ENCODE measurements at regions not wholly inside any gene's neighbourhood (a gene's known extent, or its start where the extent isn't known, plus 50 kb on each side); places are given as distances from the start of the nearest gene placed in this dataset.

DNA sequence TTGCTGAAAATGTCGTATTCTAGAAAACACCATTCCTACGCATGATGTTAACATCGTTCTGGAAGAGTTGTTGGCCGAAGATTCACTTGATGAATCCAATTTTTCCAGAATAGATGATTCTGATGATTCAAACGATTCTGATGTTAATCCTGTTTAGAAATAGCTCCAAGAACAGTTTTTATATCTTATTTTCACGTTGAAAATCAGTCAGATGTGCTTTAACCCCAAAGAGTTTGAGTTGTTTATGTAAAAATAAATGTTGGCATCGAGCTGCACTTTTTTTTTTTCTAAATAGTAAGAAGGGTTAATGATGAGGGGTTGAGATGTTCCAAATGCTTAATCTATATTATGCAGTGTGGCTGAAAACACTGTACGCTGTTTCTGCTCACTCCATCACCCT is 99.9 kb upstream of the LINC00305 start:
- no peaks in the 10 kb centered on the region for H3K4me1 ChIP-seq (ENCODE audit: insufficient read depth, low read length, poor library complexity, severe bottlenecking)
- no TSS peak for BruUV-seq (replicated peaks)
- TF ChIP-seq CTCF (conservative IDR thresholded peaks at IDR 0.05; ENCODE audit: low read length) (no peak), EZH2phosphoT487 (IDR thresholded peaks at IDR 0.05; ENCODE audit: borderline replicate concordance, low read depth, low read length) (no peak)
- no peaks in the 10 kb centered on the region for H3K9me3 ChIP-seq (ENCODE audit: low read length)
- no peaks in the 10 kb centered on the region for H3K9me2 ChIP-seq (ENCODE audit: insufficient read depth, low read length)
- ChIA-PET POLR2A (no interaction called here), CTCF (ENCODE audit: unreplicated experiment) (no interaction called here)
- intact Hi-C loops (cut with micrococcal nuclease; ENCODE audit: unreplicated experiment): no loop called here
- H3K36me3 ChIP-seq (ENCODE audit: insufficient read depth, low read length): no peaks in the 10 kb centered on the region
- DNase-seq (ENCODE audit: low spot score): no peak
- no peak overlapping the region for H3K27ac ChIP-seq (ENCODE audit: low read depth, low read length, poor library complexity, severe bottlenecking)
- no peak overlapping the region for H3K4me3 ChIP-seq (ENCODE audit: low read depth, low read length, poor library complexity, severe bottlenecking)
- H4K20me1 ChIP-seq (ENCODE audit: insufficient read depth, low read length): no peaks in the 10 kb centered on the region
- H3K79me2 ChIP-seq (ENCODE audit: insufficient read depth, low read depth, low read length): no peaks in the 10 kb centered on the region
- H3K4me2 ChIP-seq (ENCODE audit: low read length): no peak overlapping the region
- H2AFZ ChIP-seq (ENCODE audit: low read length): no peak overlapping the region

DNA sequence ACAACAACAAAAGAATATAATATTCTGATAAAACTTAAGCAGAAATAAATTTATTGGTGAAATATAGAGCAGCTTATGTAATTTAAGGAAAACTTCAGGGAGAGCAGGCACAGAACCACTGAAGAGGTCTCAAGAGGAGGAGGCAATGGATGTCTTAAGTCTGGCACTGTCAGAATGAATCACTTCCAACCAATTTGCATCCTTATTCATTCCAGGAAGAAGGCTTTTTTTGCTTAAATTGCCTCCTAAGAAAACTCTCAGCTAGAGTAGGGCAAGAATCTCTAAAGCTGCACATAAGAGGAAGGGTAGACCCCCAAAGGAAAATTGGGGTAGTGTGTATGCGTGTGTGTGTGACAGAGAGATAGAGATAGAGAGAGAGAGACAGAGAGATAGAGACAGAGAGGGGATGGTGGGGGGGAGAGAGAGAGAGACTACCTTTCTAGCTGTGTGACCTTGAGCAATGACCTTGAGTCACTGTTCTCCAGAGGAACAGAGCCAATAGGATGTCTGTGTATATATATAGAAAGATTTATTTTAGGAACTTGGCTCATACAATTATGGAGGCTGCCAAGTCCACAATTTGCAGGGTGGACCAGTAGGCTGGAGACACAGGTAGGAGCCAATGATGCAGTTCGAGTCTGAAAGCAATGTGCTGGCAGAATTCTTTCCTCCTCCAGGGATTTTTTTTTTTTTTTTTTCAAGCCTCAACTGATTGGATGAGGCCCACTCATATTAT is 96.4 kb upstream of the LINC00305 start:
- POLR2A ChIA-PET: no interaction called here
- intact Hi-C loops (cut with micrococcal nuclease; ENCODE audit: unreplicated experiment): no loop called here

More for the DNA sequence above, 96.4 kb upstream of the LINC00305 start:
- no peak for DNase-seq (ENCODE audit: low spot score)
- CTCF ChIA-PET (ENCODE audit: unreplicated experiment): no interaction called here
- Histone ChIP-seq H3K9me2 (ENCODE audit: insufficient read depth, low read length) (no peaks in the 10 kb centered on the region), H3K36me3 (ENCODE audit: insufficient read depth, low read length) (no peaks in the 10 kb centered on the region), H3K27ac (ENCODE audit: low read depth, low read length, poor library complexity, severe bottlenecking) (no peak overlapping the region), H3K9me3 (ENCODE audit: low read length) (no peaks in the 10 kb centered on the region), H2AFZ (ENCODE audit: low read length) (no peak overlapping the region), H3K4me1 (ENCODE audit: insufficient read depth, low read length, poor library complexity, severe bottlenecking) (no peaks in the 10 kb centered on the region), H3K79me2 (ENCODE audit: insufficient read depth, low read depth, low read length) (no peaks in the 10 kb centered on the region), H4K20me1 (ENCODE audit: insufficient read depth, low read length) (no peaks in the 10 kb centered on the region), H3K4me2 (ENCODE audit: low read length) (no peak overlapping the region), H3K4me3 (ENCODE audit: low read depth, low read length, poor library complexity, severe bottlenecking) (no peak overlapping the region)
- TF ChIP-seq EZH2phosphoT487 (IDR thresholded peaks at IDR 0.05; ENCODE audit: borderline replicate concordance, low read depth, low read length) (no peak), CTCF (conservative IDR thresholded peaks at IDR 0.05; ENCODE audit: low read length) (no peak)
- BruUV-seq (replicated peaks): no TSS peak
